Activated naive CD8-positive, alpha-beta T cell treated with anti-CD3 and anti-CD28 coated beads, Interleukin-2, amount 10 ng/mL, durations not matched to agents 7 days and 5 days (primary cell): ENCODE measurements at regions not wholly inside any gene's neighbourhood (a gene's known extent, or its start where the extent isn't known, plus 50 kb on each side); places are given as distances from the start of the nearest gene placed in this dataset.
A peak's percentile ranks its signal among the peaks of the same experiment; 100 is the strongest.
"Not testable (repeated sequence)": the region's sequence is repeated elsewhere in the genome, so short reads cannot be mapped to it uniquely, and the experiment has no call there.

Experiments
- ATAC-seq: fragments of 150-1000 bp; cut with Tn5 transposase; one replicate; pipeline ENCODE4 v1.10.0; 2021; ENCODE audit warnings: low read depth, moderate library complexity
- POLR2A ChIA-PET: fragments of 350-600 bp; sonication (Branson Sonifier 250); formaldehyde crosslinking; loops from one replicate; lab custom pipeline; 2021; ENCODE audit warnings: antibody characterized with exemption; lab: Charles Lee
- DNase-seq: peaks from one replicate; pipeline ENCODE4 v3.0.0; 2021
- H3K27ac Mint-ChIP-seq: one replicate; pipeline ENCODE4 v1.8.0; 2022; ENCODE audit warnings: mild to moderate bottlenecking, mixed read lengths
- H3K27me3 Mint-ChIP-seq: one replicate; pipeline ENCODE4 v1.8.0; 2022; ENCODE audit warnings: mild to moderate bottlenecking, moderate library complexity, mixed read lengths
- H3K36me3 Mint-ChIP-seq: one replicate; pipeline ENCODE4 v1.8.0; 2021; ENCODE audit warnings: mild to moderate bottlenecking, mixed read lengths
- H3K4me1 Mint-ChIP-seq: one replicate; pipeline ENCODE4 v1.8.0; 2021; ENCODE audit warnings: mixed read lengths
- H3K4me3 Mint-ChIP-seq: one replicate; pipeline ENCODE4 v1.8.0; 2022; ENCODE audit warnings: mild to moderate bottlenecking, moderate library complexity, mixed read lengths
- H3K9me3 Mint-ChIP-seq: one replicate; pipeline ENCODE4 v1.8.0; 2021; ENCODE audit warnings: mixed read lengths

GRCh38 chr1:99361406-99361805, 97.1 kb downstream of the PLPPR4 start:
- peaks cover 3% of the 10 kb centered on the region for H3K27me3 Mint-ChIP-seq
- no peaks in the 10 kb centered on the region for H3K9me3 Mint-ChIP-seq
- H3K4me3 Mint-ChIP-seq, result no peak overlapping the region
- DNase-seq, result no peak
- POLR2A ChIA-PET, result no interaction called here
- H3K4me1 Mint-ChIP-seq, result no peaks in the 10 kb centered on the region
- no peak overlapping the region for H3K27ac Mint-ChIP-seq
- ATAC-seq, result no peak
- no peaks in the 10 kb centered on the region for H3K36me3 Mint-ChIP-seq

- Mint-ChIP-seq H3K36me3 (no peaks in the 10 kb centered on the region), H3K4me3 (no peak overlapping the region), H3K9me3 (no peaks in the 10 kb centered on the region), H3K27me3 (peaks cover 3% of the 10 kb centered on the region), H3K4me1 (no peaks in the 10 kb centered on the region), H3K27ac (no peak overlapping the region)
- POLR2A ChIA-PET, result no interaction called here
- ATAC-seq (no peak), DNase-seq (no peak)
These were observed 99.2 kb downstream of the PLPPR4 start for GRCh38 chr1:99363531-99363930.

- DNase-seq (no peak), ATAC-seq (no peak)
- Mint-ChIP-seq H3K27me3 (peaks cover 3% of the 10 kb centered on the region), H3K27ac (no peak overlapping the region), H3K9me3 (peaks cover 2% of the 10 kb centered on the region), H3K4me1 (no peaks in the 10 kb centered on the region), H3K4me3 (no peak overlapping the region), H3K36me3 (no peaks in the 10 kb centered on the region)
- POLR2A ChIA-PET, result no interaction called here
These were observed 100.8 kb downstream of the PLPPR4 start for GRCh38 chr1:99365141-99365540.

DNA sequence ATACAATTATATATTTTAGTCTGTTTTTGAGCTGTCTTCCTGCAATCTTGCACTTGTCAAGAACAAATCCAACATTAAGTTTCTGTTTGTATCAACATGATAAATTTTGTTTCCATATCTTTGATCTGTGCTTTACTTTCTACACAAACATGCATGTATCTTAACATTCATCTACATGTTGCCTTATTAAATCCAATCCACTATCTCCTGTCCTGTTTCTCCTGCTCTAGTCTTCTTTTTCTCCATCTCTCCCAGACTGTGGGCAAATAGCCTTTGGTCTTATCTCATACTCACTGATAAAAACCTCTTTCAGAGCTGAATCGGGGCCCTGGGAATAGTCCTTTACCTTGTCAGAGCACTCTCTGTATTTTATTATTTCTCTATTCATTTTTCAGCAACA, 101.3 kb downstream of the PLPPR4 start:
- Mint-ChIP-seq H3K9me3 (peaks cover 2% of the 10 kb centered on the region), H3K4me3 (no peak overlapping the region), H3K36me3 (no peaks in the 10 kb centered on the region), H3K27ac (no peak overlapping the region), H3K27me3 (peaks cover 5% of the 10 kb centered on the region), H3K4me1 (no peaks in the 10 kb centered on the region)
- DNase-seq, result no peak
- POLR2A ChIA-PET, result no interaction called here
- no peak for ATAC-seq

GRCh38 chr1:99369154-99369553, 104.9 kb downstream of the PLPPR4 start:
- DNase-seq (no peak), ATAC-seq (no peak)
- H3K27me3 Mint-ChIP-seq, result peaks cover 10% of the 10 kb centered on the region
- no peaks in the 10 kb centered on the region for H3K36me3 Mint-ChIP-seq
- H3K27ac Mint-ChIP-seq, result no peak overlapping the region
- H3K4me3 Mint-ChIP-seq, result no peak overlapping the region
- peaks cover 4% of the 10 kb centered on the region for H3K4me1 Mint-ChIP-seq
- peaks cover 2% of the 10 kb centered on the region for H3K9me3 Mint-ChIP-seq
- POLR2A ChIA-PET, result no interaction called here

DNA sequence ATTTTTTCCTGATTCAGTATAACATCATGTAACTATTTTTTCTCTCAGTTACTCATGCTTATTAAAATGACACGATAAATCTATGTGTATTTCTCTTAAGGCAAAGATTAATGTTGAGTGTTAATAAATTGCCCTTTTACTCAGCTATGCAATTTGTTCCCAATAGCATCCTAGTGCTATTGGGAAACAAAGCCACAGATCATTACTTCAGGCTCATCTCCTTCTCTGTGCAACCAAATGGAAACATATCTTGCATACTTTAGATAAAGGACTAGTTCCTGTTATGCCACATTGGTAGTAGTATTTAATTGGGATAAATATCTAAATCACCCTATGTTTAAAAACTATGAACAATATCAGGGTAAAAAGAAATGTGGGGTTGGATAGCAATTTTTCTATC, 106.2 kb downstream of the PLPPR4 start:
- DNase-seq (no peak), ATAC-seq (no peak)
- peaks cover 10% of the 10 kb centered on the region for H3K27me3 Mint-ChIP-seq
- no peaks in the 10 kb centered on the region for H3K36me3 Mint-ChIP-seq
- no peak overlapping the region for H3K27ac Mint-ChIP-seq
- peaks cover 4% of the 10 kb centered on the region for H3K4me1 Mint-ChIP-seq
- POLR2A ChIA-PET, result no interaction called here
- H3K4me3 Mint-ChIP-seq, result no peak overlapping the region
- H3K9me3 Mint-ChIP-seq, result peaks cover 2% of the 10 kb centered on the region

DNA sequence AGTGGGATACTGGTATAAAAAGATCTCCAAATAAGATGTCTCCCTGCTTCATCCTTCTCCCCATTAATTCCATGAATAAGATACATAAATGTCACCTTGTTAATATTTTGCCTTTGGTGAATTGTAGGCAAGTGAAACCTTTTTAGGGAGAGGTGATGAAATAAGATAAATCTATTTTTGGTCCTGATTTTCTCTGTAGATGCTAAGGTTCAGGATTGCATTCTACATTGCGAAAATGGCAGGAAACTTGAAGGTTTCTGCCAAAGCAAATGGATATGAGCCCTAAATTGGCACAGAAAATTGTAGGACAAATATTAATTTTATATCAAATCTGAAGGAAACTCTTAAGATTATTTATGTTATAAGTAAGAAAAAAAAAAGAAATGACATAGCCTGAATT, 107.1 kb downstream of the PLPPR4 start:
- no peaks in the 10 kb centered on the region for H3K36me3 Mint-ChIP-seq

GRCh38 chr1:99374109-99374508, 109.8 kb downstream of the PLPPR4 start:
- POLR2A ChIA-PET, result no interaction called here
- H3K27ac Mint-ChIP-seq, result no peak overlapping the region
- peaks cover 8% of the 10 kb centered on the region for H3K27me3 Mint-ChIP-seq
- peak overlapping the region; percentile 2 for H3K4me3 Mint-ChIP-seq
- H3K9me3 Mint-ChIP-seq, result no peaks in the 10 kb centered on the region
- H3K36me3 Mint-ChIP-seq, result no peaks in the 10 kb centered on the region
- ATAC-seq (no peak), DNase-seq (no peak)
- peaks cover 4% of the 10 kb centered on the region for H3K4me1 Mint-ChIP-seq

More for the DNA sequence above, 107.1 kb downstream of the PLPPR4 start:
- DNase-seq (no peak), ATAC-seq (no peak)
- peaks cover 2% of the 10 kb centered on the region for H3K9me3 Mint-ChIP-seq
- peaks cover 4% of the 10 kb centered on the region for H3K4me1 Mint-ChIP-seq
- H3K27me3 Mint-ChIP-seq, result peaks cover 10% of the 10 kb centered on the region
- POLR2A ChIA-PET, result no interaction called here
- H3K4me3 Mint-ChIP-seq, result no peak overlapping the region
- no peak overlapping the region for H3K27ac Mint-ChIP-seq

DNA sequence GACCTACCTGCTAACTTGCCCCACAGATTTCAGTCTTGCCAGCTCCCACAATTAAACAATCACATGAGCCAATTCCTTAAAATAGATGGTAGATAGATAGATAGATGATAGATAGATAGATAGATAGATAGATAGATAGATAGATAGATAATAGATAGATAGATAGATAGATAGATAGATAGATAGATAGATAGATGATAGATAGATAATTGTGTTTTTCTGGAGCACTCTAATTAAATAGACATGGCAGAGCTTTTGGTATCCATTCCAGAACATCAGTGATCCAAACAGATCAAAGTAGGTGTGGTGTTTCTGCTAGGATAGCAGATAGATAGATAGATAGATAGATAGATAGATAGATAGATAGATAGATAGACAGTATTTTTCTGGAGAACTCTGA, 110.4 kb downstream of the PLPPR4 start:
- H3K4me1 Mint-ChIP-seq, POLR2A ChIA-PET, ATAC-seq, H3K27me3 Mint-ChIP-seq, H3K4me3 Mint-ChIP-seq, DNase-seq, H3K27ac Mint-ChIP-seq, H3K9me3 Mint-ChIP-seq, H3K36me3 Mint-ChIP-seq: not testable (repeated sequence)

- H3K9me3 Mint-ChIP-seq, result no peaks in the 10 kb centered on the region
- DNase-seq (no peak), ATAC-seq (no peak)
- H3K27ac Mint-ChIP-seq, result no peak overlapping the region
- no peaks in the 10 kb centered on the region for H3K4me1 Mint-ChIP-seq
- POLR2A ChIA-PET, result no interaction called here
- no peaks in the 10 kb centered on the region for H3K36me3 Mint-ChIP-seq
- H3K4me3 Mint-ChIP-seq, result no peak overlapping the region
- H3K27me3 Mint-ChIP-seq, result no peaks in the 10 kb centered on the region
These were observed 119.7 kb downstream of the PLPPR4 start for GRCh38 chr1:99384021-99384420.

DNA sequence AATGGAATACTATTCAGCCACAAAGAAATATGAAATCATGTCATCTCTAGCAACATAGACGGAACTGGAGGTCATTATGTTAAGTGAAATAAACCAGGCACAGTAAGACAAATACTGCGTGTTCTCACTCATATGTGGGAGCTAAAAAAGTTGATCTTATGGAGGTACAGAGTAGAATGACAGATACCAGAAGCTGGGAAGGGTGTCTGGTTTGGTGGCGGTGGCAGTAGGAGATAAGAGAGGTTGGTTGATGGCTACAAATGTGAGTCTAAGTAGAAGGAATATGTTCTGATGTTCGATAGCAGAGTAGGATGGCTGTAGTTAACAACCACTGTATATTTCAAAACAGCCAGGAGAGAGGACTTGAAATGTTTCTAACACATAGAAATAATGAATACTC, 121.6 kb downstream of the PLPPR4 start:
- ATAC-seq, result no peak
- no peaks in the 10 kb centered on the region for H3K27me3 Mint-ChIP-seq

GRCh38 chr1:99396389-99396788, 132.1 kb downstream of the PLPPR4 start:
- H3K9me3 Mint-ChIP-seq, result no peaks in the 10 kb centered on the region
- H3K27me3 Mint-ChIP-seq, result peaks cover 10% of the 10 kb centered on the region
- no peak for DNase-seq
- ATAC-seq, result no peak
- H3K4me3 Mint-ChIP-seq, result no peak overlapping the region
- no peaks in the 10 kb centered on the region for H3K4me1 Mint-ChIP-seq
- H3K27ac Mint-ChIP-seq, result no peak overlapping the region
- POLR2A ChIA-PET, result no interaction called here
- no peaks in the 10 kb centered on the region for H3K36me3 Mint-ChIP-seq

More for the DNA sequence above, 121.6 kb downstream of the PLPPR4 start:
- Mint-ChIP-seq H3K4me1 (no peaks in the 10 kb centered on the region), H3K27ac (no peak overlapping the region), H3K4me3 (no peak overlapping the region), H3K36me3 (no peaks in the 10 kb centered on the region), H3K9me3 (no peaks in the 10 kb centered on the region)
- POLR2A ChIA-PET, result no interaction called here
- DNase-seq, result no peak

GRCh38 chr1:99397029-99397428, 132.7 kb downstream of the PLPPR4 start:
- ATAC-seq (no peak), DNase-seq (no peak)
- no peak overlapping the region for H3K4me3 Mint-ChIP-seq
- no peaks in the 10 kb centered on the region for H3K36me3 Mint-ChIP-seq
- peaks cover 6% of the 10 kb centered on the region for H3K27me3 Mint-ChIP-seq
- POLR2A ChIA-PET, result no interaction called here
- H3K27ac Mint-ChIP-seq, result no peak overlapping the region
- no peaks in the 10 kb centered on the region for H3K9me3 Mint-ChIP-seq
- no peaks in the 10 kb centered on the region for H3K4me1 Mint-ChIP-seq

DNA sequence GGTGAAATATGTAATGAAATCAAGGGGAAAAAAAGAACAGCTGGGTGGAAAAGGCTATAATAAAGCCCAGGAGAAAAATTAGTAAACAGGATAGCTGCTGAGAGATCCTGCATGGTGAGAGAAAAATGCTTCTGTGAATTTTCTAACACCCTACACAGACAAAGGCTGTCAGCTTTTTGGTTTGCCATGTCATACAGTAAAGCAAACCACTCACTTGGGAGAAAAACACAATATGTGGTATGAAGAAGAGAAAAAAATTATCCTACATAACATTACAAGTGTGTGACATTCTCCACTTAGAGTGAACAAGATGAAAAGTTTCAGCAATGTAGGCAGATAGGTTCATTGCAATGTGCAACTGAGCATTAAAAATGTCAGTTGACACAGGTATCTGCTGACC, 133.6 kb downstream of the PLPPR4 start:
- Mint-ChIP-seq H3K27ac (no peak overlapping the region), H3K36me3 (no peaks in the 10 kb centered on the region), H3K27me3 (peaks cover 5% of the 10 kb centered on the region), H3K4me3 (no peak overlapping the region), H3K4me1 (no peaks in the 10 kb centered on the region), H3K9me3 (no peaks in the 10 kb centered on the region)
- DNase-seq (no peak), ATAC-seq (no peak)
- POLR2A ChIA-PET, result no interaction called here

- DNase-seq, H3K27me3 Mint-ChIP-seq, H3K27ac Mint-ChIP-seq, ATAC-seq, H3K4me3 Mint-ChIP-seq, H3K4me1 Mint-ChIP-seq, H3K36me3 Mint-ChIP-seq, POLR2A ChIA-PET, H3K9me3 Mint-ChIP-seq: not testable (repeated sequence)
These were observed 137.3 kb downstream of the PLPPR4 start for GRCh38 chr1:99401556-99401955.
